ENCODE measurements at regions not wholly inside any gene's neighbourhood (a gene's known extent, or its start where the extent isn't known, plus 50 kb on each side); places are given as distances from the start of the nearest gene placed in this dataset.

DNA sequence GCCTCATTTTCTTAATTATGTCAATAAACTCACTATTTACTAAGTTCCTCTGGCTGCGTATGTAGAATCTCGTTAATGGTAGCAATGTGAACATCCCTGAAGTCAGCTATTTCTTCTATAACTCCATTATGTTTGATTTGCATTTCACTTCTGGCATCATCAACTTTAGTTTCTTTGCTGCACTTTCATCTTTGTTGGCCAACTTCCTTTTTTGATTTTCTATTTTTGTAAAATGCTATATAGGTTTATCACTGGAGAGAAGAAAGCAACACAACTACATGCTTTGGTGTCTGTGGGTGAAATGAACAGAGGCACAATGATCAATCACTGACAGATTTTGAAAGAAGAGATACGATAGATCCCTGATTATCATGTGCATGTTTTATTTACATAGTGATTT, 58.5 kb upstream of the ATF7IP start:
- no peak overlapping the region for H3K4me3 ChIP-seq (ENCODE audit: low read depth, low read length)
- TF ChIP-seq CTCF (conservative IDR thresholded peaks at IDR 0.05; ENCODE audit: low read depth, low read length), result no peak
- DNase-seq (ENCODE audit: low read depth), result no peak

- H3K4me3 ChIP-seq (ENCODE audit: low read depth, low read length), result no peak overlapping the region
- TF ChIP-seq CTCF (conservative IDR thresholded peaks at IDR 0.05; ENCODE audit: low read depth, low read length), result no peak
- no peak for DNase-seq (ENCODE audit: low read depth)
These were observed 57.0 kb upstream of the ATF7IP start for GRCh38 chr12:14308516-14308915.

DNA sequence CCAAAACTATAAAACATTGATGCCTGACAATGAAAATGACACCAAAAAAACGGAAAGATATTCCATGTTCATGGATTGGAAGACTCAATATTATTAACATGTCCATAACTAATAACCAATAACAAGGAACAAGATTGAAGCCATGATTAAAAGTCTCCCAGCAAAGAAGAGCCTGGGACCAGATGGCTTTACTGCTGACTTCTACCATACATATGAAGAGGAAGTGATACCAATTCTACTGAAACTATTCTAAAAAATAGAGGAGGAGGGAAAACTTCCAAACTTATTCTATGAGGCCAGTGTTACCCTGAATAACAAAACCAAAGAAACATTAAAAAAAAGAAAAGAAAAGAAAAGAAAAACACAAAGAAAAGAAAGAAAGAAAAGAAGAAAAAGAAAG, 54.6 kb upstream of the ATF7IP start:
- H3K4me3 ChIP-seq (ENCODE audit: low read depth, low read length), result no peak overlapping the region
- DNase-seq (ENCODE audit: low read depth), result no peak
- no peak for TF ChIP-seq CTCF (conservative IDR thresholded peaks at IDR 0.05; ENCODE audit: low read depth, low read length)

DNA sequence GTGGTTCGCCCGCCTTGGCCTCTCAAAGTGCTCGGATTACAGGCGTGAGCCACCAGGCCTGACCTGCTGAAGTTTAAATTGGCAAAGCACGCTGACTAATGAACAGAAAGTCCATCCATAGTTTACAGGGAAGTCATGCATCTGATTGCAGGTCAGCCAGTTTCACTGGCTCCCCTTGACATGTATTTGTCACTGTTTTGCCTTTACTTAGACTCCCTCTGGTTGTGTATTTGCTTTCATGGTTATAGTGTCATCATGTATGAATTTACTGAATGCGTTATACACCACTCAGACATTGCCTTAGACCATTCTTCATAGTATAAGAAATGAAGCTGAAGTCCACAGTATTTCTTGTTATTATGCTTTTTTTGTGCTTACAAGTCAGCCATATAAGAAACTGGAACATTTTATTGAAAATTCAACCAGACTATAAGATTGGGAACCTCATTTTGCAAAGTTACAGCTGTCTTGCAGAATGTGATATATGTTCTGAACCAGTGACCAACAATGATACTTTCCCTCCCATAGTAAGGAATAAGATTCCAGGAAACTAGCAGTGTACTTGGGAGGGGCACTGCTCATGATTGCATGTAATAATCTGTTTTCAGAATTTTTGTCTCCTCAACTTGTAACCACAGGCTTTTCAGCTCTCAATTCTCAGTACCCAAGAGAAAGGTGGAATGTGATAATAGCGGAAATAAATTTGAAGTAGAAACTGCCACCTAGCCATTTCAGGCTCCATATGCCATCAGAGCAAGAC, 51.9 kb upstream of the ATF7IP start:
- H3K4me3 ChIP-seq (ENCODE audit: low read depth, low read length), result no peak overlapping the region
- DNase-seq (ENCODE audit: low read depth), result no peak
- TF ChIP-seq CTCF (conservative IDR thresholded peaks at IDR 0.05; ENCODE audit: low read depth, low read length), result no peak

- TF ChIP-seq CTCF (conservative IDR thresholded peaks at IDR 0.05; ENCODE audit: low read depth, low read length), result no peak
- H3K4me3 ChIP-seq (ENCODE audit: low read depth, low read length), result no peak overlapping the region
- no peak for DNase-seq (ENCODE audit: low read depth)
These were observed 50.7 kb upstream of the ATF7IP start for GRCh38 chr12:14314801-14315200.

- H3K4me3 ChIP-seq (ENCODE audit: low read depth, low read length), result no peak overlapping the region
- no peak for TF ChIP-seq CTCF (conservative IDR thresholded peaks at IDR 0.05; ENCODE audit: low read depth, low read length)
- DNase-seq (ENCODE audit: low read depth), result no peak
These were observed 50.0 kb upstream of the ATF7IP start for GRCh38 chr12:14315501-14315900.
